ENCODE measurements at regions not wholly inside any gene's neighbourhood (a gene's known extent, or its start where the extent isn't known, plus 50 kb on each side); places are given as distances from the start of the nearest gene placed in this dataset.

- WGBS, 2 donors = 9 to 21% methylated on average over 1 of the region's 1 CpG
- no peak for DNase-seq (ENCODE audit: low spot score in 2 of 2)
- Histone ChIP-seq H3K27me3 (no peaks in the 10 kb centered on the region), H3K27ac (no peak overlapping the region), H3K9me3 (no peaks in the 10 kb centered on the region), H3K36me3 (no peaks in the 10 kb centered on the region), H3K4me3 (no peak overlapping the region), H3K4me1 (no peaks in the 10 kb centered on the region)
- no peak for TF ChIP-seq POLR2A (IDR thresholded peaks at IDR 0.05)
- TF ChIP-seq EP300 (IDR thresholded peaks at IDR 0.05) = no peak
- TF ChIP-seq, protein P1, sequence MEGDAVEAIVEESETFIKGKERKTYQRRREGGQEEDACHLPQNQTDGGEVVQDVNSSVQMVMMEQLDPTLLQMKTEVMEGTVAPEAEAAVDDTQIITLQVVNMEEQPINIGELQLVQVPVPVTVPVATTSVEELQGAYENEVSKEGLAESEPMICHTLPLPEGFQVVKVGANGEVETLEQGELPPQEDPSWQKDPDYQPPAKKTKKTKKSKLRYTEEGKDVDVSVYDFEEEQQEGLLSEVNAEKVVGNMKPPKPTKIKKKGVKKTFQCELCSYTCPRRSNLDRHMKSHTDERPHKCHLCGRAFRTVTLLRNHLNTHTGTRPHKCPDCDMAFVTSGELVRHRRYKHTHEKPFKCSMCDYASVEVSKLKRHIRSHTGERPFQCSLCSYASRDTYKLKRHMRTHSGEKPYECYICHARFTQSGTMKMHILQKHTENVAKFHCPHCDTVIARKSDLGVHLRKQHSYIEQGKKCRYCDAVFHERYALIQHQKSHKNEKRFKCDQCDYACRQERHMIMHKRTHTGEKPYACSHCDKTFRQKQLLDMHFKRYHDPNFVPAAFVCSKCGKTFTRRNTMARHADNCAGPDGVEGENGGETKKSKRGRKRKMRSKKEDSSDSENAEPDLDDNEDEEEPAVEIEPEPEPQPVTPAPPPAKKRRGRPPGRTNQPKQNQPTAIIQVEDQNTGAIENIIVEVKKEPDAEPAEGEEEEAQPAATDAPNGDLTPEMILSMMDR (IDR thresholded peaks at IDR 0.05) = no peak
Observed at GRCh38 chr3:22659651-22660475, 543.3 kb upstream of the UBE2E2 start.

GRCh38 chr3:22660606-22661005 lies 542.5 kb upstream of the UBE2E2 start:
- TF ChIP-seq, protein P1 (IDR thresholded peaks at IDR 0.05) = no peak
- TF ChIP-seq POLR2A (IDR thresholded peaks at IDR 0.05) (no peak), EP300 (IDR thresholded peaks at IDR 0.05) (no peak)
- DNase-seq (ENCODE audit: low spot score in 2 of 2) = no peak
- Histone ChIP-seq H3K4me3 (no peak overlapping the region), H3K4me1 (no peaks in the 10 kb centered on the region), H3K27me3 (no peaks in the 10 kb centered on the region), H3K9me3 (no peaks in the 10 kb centered on the region), H3K27ac (no peak overlapping the region), H3K36me3 (no peaks in the 10 kb centered on the region)
- 25 to 34% methylated on average over 1 of the region's 1 CpG for WGBS, 2 donors

DNA sequence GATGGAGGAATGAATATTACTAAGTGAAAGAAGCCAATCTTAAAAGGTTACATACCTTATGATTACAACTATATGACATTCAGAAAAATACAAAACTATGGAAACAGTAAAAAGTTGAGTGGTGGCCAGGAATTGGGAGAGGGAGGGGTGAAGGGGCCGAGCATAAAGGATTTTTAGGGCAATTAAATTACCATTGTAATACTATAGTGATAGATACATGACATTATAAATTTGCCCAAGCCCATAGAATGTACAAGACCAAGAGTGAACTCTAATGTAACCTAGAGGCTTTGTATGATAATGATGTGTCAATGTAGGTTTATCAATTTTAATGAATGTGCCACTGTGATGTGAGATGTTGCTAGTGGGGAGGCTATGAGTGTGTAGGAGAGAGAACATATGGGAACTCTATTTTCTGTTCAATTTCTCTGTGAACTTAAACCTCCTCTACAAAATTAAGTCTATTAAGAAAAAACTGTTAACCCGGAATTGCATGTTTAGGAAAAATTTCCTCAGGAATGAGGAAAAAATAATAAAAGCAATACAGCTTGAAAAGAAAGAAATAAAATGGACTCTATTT lies 541.9 kb upstream of the UBE2E2 start:
- no peak for TF ChIP-seq EP300 (IDR thresholded peaks at IDR 0.05)
- Histone ChIP-seq H3K36me3 (no peaks in the 10 kb centered on the region), H3K4me3 (no peak overlapping the region), H3K27me3 (no peaks in the 10 kb centered on the region), H3K9me3 (no peaks in the 10 kb centered on the region), H3K27ac (no peak overlapping the region), H3K4me1 (no peaks in the 10 kb centered on the region)
- no peak for DNase-seq (ENCODE audit: low spot score in 2 of 2)
- WGBS, 2 donors = 74 to 81% methylated on average over 2 of the region's 2 CpGs

- TF ChIP-seq, protein P1 (IDR thresholded peaks at IDR 0.05) = no peak
- TF ChIP-seq EP300 (IDR thresholded peaks at IDR 0.05) (no peak), POLR2A (IDR thresholded peaks at IDR 0.05) (no peak)
- H3K4me3 ChIP-seq = no peak overlapping the region
- no peaks in the 10 kb centered on the region for H3K9me3 ChIP-seq
- no peaks in the 10 kb centered on the region for H3K4me1 ChIP-seq
- no peak for DNase-seq (ENCODE audit: low spot score in 2 of 2)
- WGBS, 2 donors = 68 to 74% methylated on average over 2 of the region's 2 CpGs
- H3K27ac ChIP-seq = no peak overlapping the region
- no peaks in the 10 kb centered on the region for H3K27me3 ChIP-seq
- H3K36me3 ChIP-seq = no peaks in the 10 kb centered on the region
Observed at GRCh38 chr3:22665528-22665927, 537.6 kb upstream of the UBE2E2 start.

DNA sequence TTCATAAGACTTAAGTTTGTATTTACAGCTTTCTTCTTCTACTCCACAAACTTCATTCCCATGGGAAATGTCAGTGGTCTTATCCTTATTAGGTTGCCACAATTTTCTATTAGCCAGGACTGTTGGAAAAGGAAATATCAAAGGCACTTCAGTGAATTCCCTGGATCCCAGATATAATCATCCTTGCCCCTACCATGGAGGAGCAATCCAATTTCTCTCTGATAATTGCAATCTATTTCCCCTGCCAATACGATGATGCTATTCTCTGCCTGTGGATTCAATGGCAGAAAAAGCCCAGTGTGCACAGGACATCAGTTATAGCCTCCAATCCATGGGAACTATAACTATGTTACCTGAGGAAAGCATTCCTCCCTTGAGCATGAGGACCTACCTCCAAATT lies 536.4 kb upstream of the UBE2E2 start:
- 39 to 43% methylated on average over 1 of the region's 1 CpG for WGBS, 2 donors
- H3K27ac ChIP-seq = no peak overlapping the region

More for the DNA sequence above, 536.4 kb upstream of the UBE2E2 start:
- no peak overlapping the region for H3K4me3 ChIP-seq
- no peak for DNase-seq (ENCODE audit: low spot score in 2 of 2)
- no peaks in the 10 kb centered on the region for H3K4me1 ChIP-seq
- TF ChIP-seq, protein P1 (IDR thresholded peaks at IDR 0.05) = no peak
- TF ChIP-seq POLR2A (IDR thresholded peaks at IDR 0.05) (no peak), EP300 (IDR thresholded peaks at IDR 0.05) (no peak)
- H3K27me3 ChIP-seq = no peaks in the 10 kb centered on the region
- H3K9me3 ChIP-seq = no peaks in the 10 kb centered on the region
- no peaks in the 10 kb centered on the region for H3K36me3 ChIP-seq
